ENCODE measurements at regions not wholly inside any gene's neighbourhood (a gene's known extent, or its start where the extent isn't known, plus 50 kb on each side); places are given as distances from the start of the nearest gene placed in this dataset.
A peak's percentile ranks its signal among the peaks of the same experiment; 100 is the strongest.
"Not testable (repeated sequence)": the region's sequence is repeated elsewhere in the genome, so short reads cannot be mapped to it uniquely, and the experiment has no call there.

GRCh38 chr1:73218995-73219546 lies 936.7 kb upstream of the NEGR1 start:
- DNase-seq (ENCODE audit: low spot score): no peak

- no peak for DNase-seq (ENCODE audit: low spot score)
These were observed 923.1 kb upstream of the NEGR1 start for GRCh38 chr1:73205294-73205973.

DNA sequence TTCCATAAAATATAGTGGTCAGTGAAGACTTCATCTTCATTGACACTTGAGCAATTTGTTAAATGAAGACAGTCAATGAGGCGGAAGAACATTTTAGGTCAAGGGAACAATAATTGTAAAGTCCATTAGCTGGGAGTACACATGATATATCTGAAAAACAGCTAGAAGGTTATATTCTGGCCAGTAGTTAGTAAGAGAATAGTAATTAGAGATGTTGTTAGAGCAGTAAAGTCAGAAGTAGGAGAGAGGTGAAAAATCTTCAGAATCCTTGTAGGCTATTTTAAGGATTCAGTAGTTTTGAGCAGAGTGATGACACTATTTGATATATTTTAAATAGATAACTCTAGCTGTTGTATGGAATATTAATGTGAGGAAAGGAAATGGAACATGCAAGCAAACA lies 915.6 kb upstream of the NEGR1 start:
- no peak for DNase-seq (ENCODE audit: low spot score)

- DNase-seq (ENCODE audit: low spot score): no peak
These were observed 912.6 kb upstream of the NEGR1 start for GRCh38 chr1:73194965-73195364.

- not testable (repeated sequence) for DNase-seq (ENCODE audit: low spot score)
These were observed 901.2 kb upstream of the NEGR1 start for GRCh38 chr1:73183581-73183980.

DNA sequence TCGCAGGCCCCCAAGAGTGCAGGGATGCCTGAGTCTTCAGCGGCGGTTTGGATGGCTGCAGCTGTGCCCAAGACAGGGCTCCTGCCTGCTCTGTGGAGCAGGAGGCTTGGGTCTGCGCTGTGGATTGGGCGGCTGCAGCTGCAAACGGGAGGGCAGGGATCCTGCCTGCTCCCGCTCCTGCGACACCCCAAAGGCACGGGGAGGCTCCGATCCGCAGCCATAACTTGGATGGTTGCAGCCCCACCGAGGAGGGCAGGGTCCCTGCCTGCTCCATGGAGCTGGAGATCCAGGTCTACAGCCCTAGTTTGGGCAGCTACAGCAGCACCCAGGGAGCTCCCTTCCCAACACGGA lies 898.8 kb upstream of the NEGR1 start:
- DNase-seq (ENCODE audit: low spot score): no peak

GRCh38 chr1:73180397-73181189 lies 898.3 kb upstream of the NEGR1 start:
- DNase-seq (ENCODE audit: low spot score): no peak

- no peak for DNase-seq (ENCODE audit: low spot score)
These were observed 894.6 kb upstream of the NEGR1 start for GRCh38 chr1:73176902-73177301.

DNA sequence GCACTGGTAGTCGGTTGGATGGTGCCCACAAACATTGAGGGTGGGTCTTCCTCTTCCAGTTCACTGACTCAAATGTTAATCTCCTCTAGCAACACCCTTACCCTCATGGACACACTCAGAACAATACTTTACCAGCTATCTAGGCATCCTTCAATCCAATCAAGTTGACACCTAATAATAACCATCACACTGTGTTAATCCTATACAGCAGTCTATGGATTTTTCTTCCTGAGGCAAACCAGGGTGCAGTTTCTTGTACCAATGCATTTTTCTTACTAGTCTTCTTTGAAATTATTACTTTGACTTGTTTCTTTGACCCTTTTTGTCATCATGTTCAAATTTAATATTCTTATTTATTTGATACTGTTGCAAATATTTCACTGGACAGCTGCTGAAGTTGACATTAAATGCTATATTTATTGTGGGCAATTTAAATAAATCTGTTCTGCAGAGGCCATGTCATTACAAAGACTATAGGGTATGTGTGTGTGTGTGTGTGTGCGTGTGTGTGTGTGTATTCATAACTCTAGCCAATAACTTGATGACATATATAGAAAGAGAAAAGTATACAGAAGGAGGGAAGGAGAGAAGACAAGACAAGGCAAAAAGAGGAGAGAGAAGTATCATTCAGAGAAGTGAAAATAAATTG lies 884.8 kb upstream of the NEGR1 start:
- no peak for DNase-seq (ENCODE audit: low spot score)

DNA sequence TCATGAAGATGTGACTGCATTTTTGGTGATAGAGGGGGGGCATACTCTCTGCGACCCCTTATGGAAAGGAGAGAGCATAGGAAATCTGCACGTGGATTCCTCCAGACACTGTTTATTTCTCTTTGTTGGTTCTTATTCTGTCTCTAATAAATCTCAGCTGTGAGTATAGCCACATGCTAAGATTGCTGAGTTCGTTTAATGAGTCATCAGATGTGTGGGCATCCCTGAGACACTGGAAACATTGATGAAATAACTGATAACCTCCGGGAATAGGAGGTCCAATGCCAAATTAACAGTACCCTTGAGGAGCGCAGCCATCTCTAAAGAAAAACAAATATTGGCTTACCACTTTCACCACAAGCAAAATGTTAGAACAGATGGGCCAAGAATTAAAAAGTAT lies 880.2 kb upstream of the NEGR1 start:
- no peak for DNase-seq (ENCODE audit: low spot score)

GRCh38 chr1:73161418-73161817 lies 879.1 kb upstream of the NEGR1 start:
- DNase-seq (ENCODE audit: low spot score): no peak

DNA sequence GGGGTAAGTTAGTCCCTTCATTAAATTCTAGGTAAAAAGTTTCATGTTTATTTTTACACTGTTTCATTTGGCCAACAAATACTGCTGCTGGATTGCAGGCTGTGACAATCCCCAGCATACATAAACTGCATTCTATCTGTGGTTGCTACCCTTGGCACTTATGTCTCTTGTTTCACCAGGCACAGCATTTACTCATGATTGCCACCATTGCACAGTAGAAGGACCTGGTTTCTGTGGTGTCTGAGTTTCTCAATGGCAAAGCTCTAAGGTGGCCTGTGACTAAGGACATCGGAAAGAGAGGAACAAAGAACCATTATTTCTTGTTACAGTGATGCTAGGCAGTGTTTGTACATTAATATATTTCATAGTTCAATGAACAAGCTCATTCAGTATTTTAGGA lies 878.4 kb upstream of the NEGR1 start:
- DNase-seq (ENCODE audit: low spot score): no peak

DNA sequence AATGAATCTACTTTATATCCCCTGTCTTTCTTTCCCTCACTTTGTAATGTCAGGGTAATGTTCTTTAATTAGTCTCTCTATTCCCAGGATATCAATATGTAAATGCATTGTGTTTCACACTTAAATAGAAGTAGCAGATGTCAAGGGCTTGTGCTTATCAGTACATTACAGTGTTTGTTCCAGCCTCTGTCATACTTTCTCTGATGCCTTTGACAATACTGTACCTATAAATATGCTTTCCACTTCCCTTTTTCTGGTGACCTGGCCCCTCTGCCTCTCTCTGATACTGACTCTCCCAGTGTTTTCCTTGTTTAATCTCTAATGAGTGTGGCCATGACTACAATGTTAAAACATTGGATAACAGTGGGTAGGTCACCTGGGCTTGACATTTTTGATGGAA lies 862.0 kb upstream of the NEGR1 start:
- no peak for DNase-seq (ENCODE audit: low spot score)

DNA sequence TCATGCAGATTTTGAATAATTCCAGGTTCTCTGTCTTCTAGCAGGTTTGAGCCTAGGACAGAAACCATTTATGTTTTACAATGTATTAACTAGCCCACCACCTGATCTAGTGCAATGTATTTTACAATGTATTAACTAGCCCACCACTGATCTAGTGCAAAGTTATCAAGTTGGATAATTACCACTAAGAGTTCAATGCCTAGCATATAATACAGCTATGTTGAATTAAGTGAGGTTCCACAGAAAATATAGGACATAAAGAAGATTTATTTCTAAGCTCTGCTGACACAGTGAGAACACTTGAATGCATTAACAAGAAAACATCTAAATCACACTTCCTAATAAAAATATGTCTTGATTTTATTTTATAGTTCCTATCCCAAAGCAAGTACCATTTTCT lies 854.6 kb upstream of the NEGR1 start:
- no peak for DNase-seq (ENCODE audit: low spot score)

- DNase-seq (ENCODE audit: low spot score): no peak
These were observed 824.6 kb upstream of the NEGR1 start for GRCh38 chr1:73106931-73107330.

DNA sequence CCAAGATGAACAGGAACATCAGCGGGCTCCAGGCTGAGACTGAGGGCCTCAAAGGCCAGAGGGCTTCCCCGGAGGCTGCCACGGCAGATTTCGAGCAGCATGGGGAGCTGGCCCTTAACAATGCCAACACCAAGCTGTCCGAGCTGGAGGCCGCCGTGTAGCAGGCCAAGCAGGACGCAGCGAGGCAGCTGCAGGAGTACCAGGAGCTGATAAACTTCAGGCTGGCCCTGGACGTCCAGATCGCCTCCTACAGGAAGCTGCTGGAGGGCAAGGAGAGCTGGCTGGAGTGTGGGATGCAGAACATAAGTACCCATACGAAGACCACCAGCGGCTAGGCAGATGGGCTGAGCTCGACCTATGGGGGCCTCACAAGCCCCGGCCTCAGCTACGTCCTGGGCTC lies 823.4 kb upstream of the NEGR1 start:
- DNase-seq (ENCODE audit: low spot score): no peak

DNA sequence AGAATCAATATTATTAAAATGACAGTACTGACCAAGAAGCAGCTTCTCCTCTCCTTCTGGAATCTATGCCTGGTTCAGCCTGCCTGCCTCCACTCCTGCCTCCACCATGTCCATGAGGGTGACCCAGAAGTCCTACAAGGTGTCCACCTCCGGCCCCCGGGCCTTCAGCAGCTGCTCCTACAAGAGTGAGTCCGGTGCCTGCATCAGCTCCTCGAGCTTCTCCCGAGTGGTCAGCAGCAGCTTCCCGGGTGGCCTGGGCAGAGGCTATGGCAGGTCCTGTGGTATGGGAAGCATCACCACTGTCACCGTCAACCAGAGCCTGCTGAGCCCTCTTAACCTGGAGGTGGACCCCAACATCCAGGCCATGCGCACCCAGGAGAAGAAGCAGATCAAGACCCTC lies 822.4 kb upstream of the NEGR1 start:
- DNase-seq (ENCODE audit: low spot score): no peak

DNA sequence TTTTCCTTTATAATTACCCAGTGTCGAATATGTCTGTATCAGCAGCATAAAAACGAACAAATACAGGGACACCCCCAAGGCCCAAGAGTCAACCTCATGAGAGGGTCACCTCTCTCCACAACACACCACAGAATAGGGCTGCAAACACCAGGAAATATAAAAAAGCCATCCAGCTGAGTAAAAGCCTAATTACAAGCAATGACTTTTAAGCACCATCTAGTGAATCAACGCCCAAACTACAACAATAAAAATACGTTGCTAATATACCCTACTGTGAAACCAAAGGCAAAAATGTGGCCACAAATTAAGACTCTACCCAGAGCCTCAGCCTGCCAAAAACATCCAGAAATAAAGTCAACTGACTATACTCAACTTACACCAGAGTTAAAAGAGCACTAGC lies 817.9 kb upstream of the NEGR1 start:
- DNase-seq (ENCODE audit: low spot score): peak; percentile 2

- no peak for DNase-seq (ENCODE audit: low spot score)
These were observed 815.6 kb upstream of the NEGR1 start for GRCh38 chr1:73097917-73098316.

GRCh38 chr1:73096841-73097240 lies 814.5 kb upstream of the NEGR1 start:
- no peak for DNase-seq (ENCODE audit: low spot score)

DNA sequence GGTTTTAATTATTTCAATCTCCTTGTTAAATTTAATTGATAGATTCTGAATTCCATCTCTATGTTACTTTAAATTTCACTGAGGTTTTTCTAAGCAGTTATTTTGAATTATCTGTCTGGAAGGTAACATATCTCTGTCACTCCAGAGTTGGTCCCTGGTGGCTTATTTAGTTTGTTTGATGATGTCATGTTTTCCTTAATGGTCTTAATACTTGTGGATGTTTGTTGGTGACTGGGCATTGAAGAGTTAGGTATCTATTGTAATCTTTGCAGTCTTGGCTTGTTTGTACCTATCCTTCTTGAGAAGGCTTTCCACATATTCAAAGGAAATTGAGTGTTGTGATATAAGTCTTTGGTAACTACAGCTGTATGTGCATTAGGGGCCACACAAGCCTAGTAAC lies 810.0 kb upstream of the NEGR1 start:
- no peak for DNase-seq (ENCODE audit: low spot score)

DNA sequence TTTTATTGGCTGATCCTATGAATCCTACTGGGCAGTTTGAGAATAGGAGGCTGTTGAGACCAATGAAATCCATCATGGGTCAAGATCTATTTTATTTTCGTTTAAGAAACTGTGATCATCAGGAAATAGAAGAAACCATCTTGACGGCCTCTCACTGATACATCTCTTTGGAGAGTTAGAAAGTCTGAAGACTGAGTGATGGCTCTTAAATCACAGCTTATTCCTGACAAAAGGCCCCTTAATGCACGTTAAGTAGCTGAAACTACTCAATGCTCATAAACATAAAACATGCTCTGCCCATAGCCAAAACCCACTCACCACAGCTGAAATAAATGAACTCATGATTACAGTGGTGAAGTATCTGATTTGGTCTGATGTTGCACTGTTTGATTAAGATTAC lies 784.5 kb upstream of the NEGR1 start:
- DNase-seq (ENCODE audit: low spot score): no peak

Measured in GM03348 (cell line).